SHP77 treated with DMSO at 0.1 percent for 48 hours (cell line): ENCODE measurements at regions not wholly inside any gene's neighbourhood (a gene's known extent, or its start where the extent isn't known, plus 50 kb on each side); places are given as distances from the start of the nearest gene placed in this dataset.
A peak's percentile ranks its signal among the peaks of the same experiment; 100 is the strongest.

Experiments
- DNase-seq: peaks from one replicate; lab custom pipeline; 2025; lab: John Stamatoyannopoulos, UW

- no peak for DNase-seq
Observed at GRCh38 chr2:239470151-239470900, 69.5 kb upstream of the HDAC4 start.

- no peak for DNase-seq
Observed at GRCh38 chr2:239469106-239469960, 68.5 kb upstream of the HDAC4 start.

- DNase-seq: no peak
Observed at GRCh38 chr2:239468491-239469105, 67.8 kb upstream of the HDAC4 start.

DNA sequence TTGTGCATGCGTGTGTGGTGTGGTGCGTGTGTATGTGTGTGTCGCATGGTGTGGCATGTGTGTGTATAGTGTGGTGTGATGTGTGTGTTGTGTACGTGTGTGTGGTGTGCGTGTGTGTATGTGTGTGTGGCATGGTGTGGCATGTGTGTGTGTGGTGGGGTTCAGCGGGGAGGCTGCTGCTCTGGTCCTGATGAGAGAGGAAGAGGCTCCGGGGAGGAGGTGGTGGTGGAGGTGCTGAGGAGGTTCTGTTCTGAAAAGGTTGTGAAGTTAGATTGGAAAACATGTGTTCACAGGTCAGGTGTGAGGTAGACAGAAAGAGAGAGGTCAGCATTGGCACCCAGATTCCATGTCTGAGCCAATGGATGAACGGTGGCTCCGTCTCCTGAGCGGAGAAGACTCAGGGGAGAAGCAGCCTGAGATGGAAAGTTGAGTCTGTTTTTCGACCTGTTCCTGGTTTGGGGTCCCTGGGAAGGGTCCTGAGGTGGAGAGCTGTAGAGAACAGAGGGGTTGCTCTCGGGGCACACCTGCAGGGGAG is 67.2 kb upstream of the HDAC4 start:
- DNase-seq: no peak

GRCh38 chr2:239467281-239467955 is 66.6 kb upstream of the HDAC4 start:
- DNase-seq: no peak

GRCh38 chr2:239466755-239467271 is 66.0 kb upstream of the HDAC4 start:
- no peak for DNase-seq

DNA sequence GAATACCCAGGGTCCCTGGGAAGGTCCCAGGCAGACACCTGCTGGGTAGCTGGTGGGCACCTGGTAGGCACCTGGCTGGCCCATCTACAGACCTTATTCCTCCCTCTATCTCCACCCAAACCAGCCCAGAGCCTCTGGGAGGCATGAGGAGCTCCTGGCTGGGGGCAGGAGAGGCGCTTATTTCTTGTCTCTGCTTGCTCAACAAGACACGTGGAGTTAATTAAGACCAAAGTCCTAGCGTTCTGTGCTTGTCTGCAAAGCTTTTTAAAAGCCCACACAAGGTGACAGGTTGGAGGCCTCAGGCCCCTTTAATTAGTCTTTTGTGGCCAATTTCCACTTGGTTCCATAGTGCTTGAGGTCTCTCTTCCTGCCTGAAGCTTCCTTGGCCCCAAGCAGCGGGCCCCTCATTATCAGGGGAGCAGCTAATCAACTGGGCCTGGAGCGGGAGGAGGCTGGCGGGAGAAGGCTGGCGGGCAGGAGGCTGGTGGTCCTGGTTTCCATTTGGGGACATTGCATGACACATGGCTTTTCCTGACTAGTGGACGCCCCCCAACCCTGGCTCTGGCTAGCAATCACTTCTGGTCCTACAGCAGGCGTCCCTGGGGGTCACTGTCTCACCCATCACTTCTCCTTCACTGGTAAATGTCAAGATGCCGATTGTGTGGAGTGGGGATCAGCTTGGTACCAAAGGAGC is 65.4 kb upstream of the HDAC4 start:
- DNase-seq: no peak

- DNase-seq: peak; percentile 50
Observed at GRCh38 chr2:239465017-239466001, 64.5 kb upstream of the HDAC4 start.

DNA sequence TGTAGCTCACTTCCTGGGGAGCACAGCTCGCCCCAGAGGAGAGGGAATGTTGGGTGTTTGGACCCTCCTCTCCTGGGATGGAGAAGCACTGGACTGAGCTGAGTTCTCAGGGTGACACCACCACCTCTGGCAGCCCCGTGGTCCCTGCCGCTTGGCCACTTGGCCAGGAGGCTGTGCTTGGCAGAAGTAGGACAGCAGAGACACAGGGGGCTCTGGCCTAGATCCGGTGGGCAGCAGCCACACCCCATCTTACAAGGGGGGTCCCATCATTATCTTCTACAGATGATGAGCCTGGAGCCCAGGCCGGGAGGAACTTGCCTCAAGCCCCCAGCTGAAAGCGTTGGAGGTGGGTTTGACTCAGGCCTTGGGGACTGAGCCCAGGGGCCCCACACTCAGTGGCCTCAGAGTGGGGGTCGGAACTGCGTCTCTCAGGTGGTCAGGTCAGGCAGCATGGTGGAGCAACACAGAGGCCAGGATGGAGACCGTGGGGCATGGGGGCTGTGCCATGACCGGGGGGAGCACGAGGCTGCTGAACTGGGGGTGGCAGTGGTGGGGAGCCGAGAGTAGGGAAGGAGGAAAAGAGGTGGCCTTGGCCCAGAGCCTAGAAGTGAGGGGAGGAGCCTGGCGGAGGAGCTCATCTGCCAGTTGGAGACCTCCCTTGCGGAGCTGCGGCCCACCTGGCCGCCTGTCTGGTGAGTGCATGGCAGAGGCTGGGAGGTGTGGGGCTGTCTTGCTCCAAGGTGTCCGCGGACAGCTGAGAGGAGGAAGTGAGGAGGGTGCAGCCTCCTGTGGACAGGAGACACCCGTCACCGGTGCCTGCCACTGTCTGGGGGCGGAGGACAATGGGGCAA is 63.6 kb upstream of the HDAC4 start:
- no peak for DNase-seq

- DNase-seq: no peak
Observed at GRCh38 chr2:239463541-239464165, 62.8 kb upstream of the HDAC4 start.

GRCh38 chr2:239462671-239463506 is 62.1 kb upstream of the HDAC4 start:
- no peak for DNase-seq

- DNase-seq: no peak
Observed at GRCh38 chr2:239462191-239462515, 61.3 kb upstream of the HDAC4 start.

DNA sequence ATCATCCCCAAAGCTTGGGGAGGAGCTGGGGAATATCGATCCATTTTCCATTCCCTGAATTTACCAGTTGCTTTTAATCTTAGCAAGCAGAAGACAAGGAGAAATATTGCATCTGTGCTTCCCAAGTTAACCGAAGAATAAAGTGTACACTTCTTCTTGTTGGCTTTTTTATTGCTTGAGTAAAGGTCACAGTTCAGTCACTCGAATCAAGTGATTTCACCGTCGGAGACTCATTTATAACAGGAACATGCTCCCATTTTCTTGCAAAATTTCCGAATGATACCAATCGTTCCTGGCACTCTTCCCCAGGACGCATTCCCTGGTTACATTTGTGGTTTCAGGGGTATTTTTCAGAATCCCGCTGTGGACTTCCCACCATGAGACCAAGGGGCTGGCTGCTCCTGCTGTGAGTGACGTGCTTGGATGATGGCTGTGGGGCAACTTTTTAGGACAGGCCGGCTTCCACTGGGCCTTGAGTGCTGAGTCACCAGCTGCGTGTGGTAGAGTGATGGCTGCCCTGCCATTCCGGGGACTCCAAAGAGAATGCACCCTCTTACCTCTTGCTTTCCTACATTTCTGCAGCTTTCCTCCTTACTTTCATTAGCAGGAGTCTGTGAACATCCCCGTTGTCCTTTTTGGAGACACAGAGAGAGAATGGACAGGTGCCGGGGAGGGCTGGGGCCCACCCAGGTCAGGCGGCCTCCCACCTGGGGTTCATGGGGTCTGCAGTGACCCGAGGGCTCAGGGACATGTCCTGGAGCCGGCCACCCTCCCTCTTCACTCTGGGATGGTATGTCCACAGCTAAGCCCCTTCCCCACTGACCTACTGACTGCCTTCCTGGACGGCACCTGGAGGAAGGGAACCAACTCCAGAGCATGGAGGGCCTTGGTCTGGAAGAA is 60.7 kb upstream of the HDAC4 start:
- no peak for DNase-seq

GRCh38 chr2:239460780-239461179 is 60.0 kb upstream of the HDAC4 start:
- no peak for DNase-seq

DNA sequence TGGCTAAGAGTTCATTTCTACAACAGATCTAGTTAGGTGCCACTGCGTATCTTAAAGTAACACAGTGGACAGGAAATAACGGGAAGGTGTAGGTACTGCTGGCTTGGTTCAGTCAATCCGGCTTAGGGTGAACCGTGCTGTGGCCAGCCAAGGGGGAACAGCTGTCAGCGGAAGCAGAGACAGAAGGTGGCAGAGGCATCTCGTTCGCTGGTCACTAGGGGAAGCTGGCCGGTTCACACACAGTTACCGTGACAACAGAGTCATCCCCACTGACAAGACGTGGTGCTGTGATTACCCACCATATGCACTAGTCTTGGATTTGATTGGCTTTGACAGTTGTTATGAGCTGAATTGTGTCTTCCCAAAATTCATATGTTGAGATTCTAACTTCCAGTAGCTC is 58.8 kb upstream of the HDAC4 start:
- no peak for DNase-seq

DNA sequence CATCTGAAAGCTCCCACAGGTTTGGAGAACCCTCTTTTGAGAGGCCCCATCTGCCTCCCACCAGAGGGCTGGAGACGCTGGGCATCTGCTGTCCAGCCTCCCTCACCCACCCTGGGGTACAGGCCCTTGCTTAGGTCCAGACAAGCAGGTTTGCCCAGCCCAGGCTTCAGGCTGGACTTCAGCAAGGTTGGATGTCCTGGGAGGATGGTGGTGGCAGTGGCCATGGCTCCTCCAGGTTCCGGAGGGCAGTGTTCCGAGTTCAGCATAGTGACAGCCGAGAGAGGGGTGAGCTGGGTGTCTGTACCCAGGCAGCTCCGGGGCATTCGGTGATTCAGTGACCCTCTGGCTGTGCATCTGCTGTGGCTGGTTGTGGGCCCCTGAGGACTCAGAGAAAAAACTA is 58.2 kb upstream of the HDAC4 start:
- DNase-seq: no peak
